MCF 10A (cell line): ENCODE measurements at regions not wholly inside any gene's neighbourhood (a gene's known extent, or its start where the extent isn't known, plus 50 kb on each side); places are given as distances from the start of the nearest gene placed in this dataset.

Experiments
- BruUV-seq: library from RNA; stranded (reverse); fragments of 400-500 nt; replicated peaks from 2 replicates; lab custom pipeline; 2021; lab: Mats Ljungman, UMichigan
- CTCF ChIA-PET: fragments of 300-600 bp; sonication (Branson Sonifier 250); formaldehyde crosslinking; extraction: SDS; loops from one replicate; lab custom pipeline; 2021; ENCODE audit warnings: antibody characterized with exemption, inconsistent platforms; lab: Yijun Ruan, JAX
- POLR2A ChIA-PET: fragments of 300-600, 350-650 bp; sonication (Branson Sonifier 250); formaldehyde crosslinking; extraction: SDS; loops from one replicate; lab custom pipeline; 2020; ENCODE audit warnings: antibody characterized with exemption, inconsistent platforms; lab: Yijun Ruan, JAX
- DNase-seq: peaks from one replicate; pipeline ENCODE4 v3.0.0-alpha.2; 2018; ENCODE audit not compliant: unreplicated experiment
- H3K27ac Mint-ChIP-seq: one replicate; pipeline ENCODE4 v1.8.0; 2022; ENCODE audit warnings: mild to moderate bottlenecking, low read depth, mixed read lengths; ENCODE audit not compliant: unreplicated experiment
- H3K27me3 Mint-ChIP-seq: one replicate; pipeline ENCODE4 v1.8.0; 2022; ENCODE audit warnings: mixed read lengths; ENCODE audit not compliant: insufficient read depth, unreplicated experiment
- H3K36me3 Mint-ChIP-seq: one replicate; pipeline ENCODE4 v1.8.0; 2022; ENCODE audit warnings: mild to moderate bottlenecking, moderate library complexity, mixed read lengths; ENCODE audit not compliant: insufficient read depth, unreplicated experiment
- H3K4me1 Mint-ChIP-seq: one replicate; pipeline ENCODE4 v1.8.0; 2022; ENCODE audit warnings: mixed read lengths; ENCODE audit not compliant: insufficient read depth, unreplicated experiment
- H3K4me3 Mint-ChIP-seq: one replicate; pipeline ENCODE4 v1.8.0; 2022; ENCODE audit warnings: mild to moderate bottlenecking, moderate library complexity, mixed read lengths; ENCODE audit not compliant: unreplicated experiment
- H3K9me3 Mint-ChIP-seq: one replicate; pipeline ENCODE4 v1.8.0; 2022; ENCODE audit warnings: mixed read lengths; ENCODE audit not compliant: unreplicated experiment
- intact Hi-C: fragments of 100-400 bp; cut with micrococcal nuclease; formaldehyde crosslinking; loops from 2 replicates; pipeline ENCODE4 v1.14.1; 2022
- TF ChIP-seq, protein P1 (sequence below): fragments of 200-600 bp; IDR thresholded peaks from one replicate; pipeline ENCODE4 v1.8.0; 2022; ENCODE audit warnings: antibody characterized with exemption, mild to moderate bottlenecking; ENCODE audit not compliant: unreplicated experiment

DNA sequence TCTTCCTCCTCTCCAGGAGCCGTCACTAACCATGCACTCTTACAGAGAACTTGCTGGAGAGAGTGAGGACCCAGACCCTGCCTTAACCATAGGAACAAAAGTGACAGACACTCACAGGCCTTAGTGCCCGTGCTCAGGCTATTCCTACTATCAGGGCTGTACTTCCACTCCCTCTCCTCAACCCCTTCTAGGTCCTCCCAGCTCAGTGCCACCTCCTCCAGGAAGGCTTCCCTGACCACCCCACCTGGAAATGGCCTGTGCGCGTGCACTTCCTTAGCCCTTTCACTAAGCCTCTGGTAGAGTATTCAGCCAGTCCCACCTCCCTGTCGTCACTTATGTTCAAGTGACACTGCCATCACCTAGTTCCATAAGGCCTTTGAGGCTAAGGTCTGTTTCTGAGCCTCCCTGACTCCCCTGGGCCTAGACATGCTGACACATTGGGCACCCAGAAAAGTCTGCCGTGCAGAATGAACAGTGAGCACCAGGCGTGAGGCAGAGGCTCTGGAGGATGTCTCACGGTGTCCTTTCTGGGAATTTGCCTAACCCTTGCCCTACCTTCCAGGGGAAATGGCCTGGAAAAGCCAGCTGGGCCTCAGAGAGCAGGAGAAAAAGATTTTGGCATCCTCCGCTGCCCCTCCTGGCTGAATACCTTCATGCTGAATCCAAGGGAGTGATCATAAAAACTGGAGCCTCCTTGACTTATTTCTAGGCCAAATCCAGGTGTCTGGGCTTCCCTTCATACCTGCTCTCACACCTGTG is 108.6 kb upstream of the SMAD3 start:
- CTCF ChIA-PET = interaction anchor here (0.6 to 1.2 kb wide), 5 partner anchors 10 to 591 kb away, joined by 3 to 5 read pairs (median 3); no protein-coding TSS in a partner anchor
- H3K27me3 Mint-ChIP-seq = no peaks in the 10 kb centered on the region
- DNase-seq = no peak
- peak overlapping the region; percentile 30 for H3K27ac Mint-ChIP-seq
- peaks cover 17% of the 10 kb centered on the region for H3K4me1 Mint-ChIP-seq
- BruUV-seq = no TSS peak
- no peaks in the 10 kb centered on the region for H3K36me3 Mint-ChIP-seq
- intact Hi-C loops = loop anchor here (10.0 kb wide), 1 partner anchor 218 kb away; no protein-coding TSS in a partner anchor
- POLR2A ChIA-PET = interaction anchor here (0.7 to 1.9 kb wide), 2 partner anchors 10 to 90 kb away, joined by 3 to 6 read pairs; no protein-coding TSS in a partner anchor
- TF ChIP-seq, protein P1, sequence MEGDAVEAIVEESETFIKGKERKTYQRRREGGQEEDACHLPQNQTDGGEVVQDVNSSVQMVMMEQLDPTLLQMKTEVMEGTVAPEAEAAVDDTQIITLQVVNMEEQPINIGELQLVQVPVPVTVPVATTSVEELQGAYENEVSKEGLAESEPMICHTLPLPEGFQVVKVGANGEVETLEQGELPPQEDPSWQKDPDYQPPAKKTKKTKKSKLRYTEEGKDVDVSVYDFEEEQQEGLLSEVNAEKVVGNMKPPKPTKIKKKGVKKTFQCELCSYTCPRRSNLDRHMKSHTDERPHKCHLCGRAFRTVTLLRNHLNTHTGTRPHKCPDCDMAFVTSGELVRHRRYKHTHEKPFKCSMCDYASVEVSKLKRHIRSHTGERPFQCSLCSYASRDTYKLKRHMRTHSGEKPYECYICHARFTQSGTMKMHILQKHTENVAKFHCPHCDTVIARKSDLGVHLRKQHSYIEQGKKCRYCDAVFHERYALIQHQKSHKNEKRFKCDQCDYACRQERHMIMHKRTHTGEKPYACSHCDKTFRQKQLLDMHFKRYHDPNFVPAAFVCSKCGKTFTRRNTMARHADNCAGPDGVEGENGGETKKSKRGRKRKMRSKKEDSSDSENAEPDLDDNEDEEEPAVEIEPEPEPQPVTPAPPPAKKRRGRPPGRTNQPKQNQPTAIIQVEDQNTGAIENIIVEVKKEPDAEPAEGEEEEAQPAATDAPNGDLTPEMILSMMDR = no peak
- H3K4me3 Mint-ChIP-seq = no peak overlapping the region
- H3K9me3 Mint-ChIP-seq = no peaks in the 10 kb centered on the region

DNA sequence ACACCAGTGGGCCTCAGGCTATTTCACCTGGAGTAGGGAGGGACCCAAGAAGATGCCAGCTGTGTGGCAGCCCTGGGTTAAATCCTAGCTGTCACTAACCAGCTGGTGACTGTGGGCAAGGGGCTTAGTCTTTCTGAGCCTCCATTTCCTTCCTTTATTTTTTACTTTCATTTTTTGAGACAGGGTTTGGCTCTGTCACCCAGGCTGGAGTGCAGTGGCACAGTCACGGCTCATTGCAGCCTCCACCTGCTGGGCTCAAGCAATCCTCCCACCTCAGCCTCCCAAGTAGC is 108.0 kb upstream of the SMAD3 start:
- no peaks in the 10 kb centered on the region for H3K27me3 Mint-ChIP-seq
- intact Hi-C loops = loop anchor here (10.0 kb wide), 1 partner anchor 217 kb away; no protein-coding TSS in a partner anchor
- H3K4me1 Mint-ChIP-seq = peaks cover 17% of the 10 kb centered on the region
- H3K27ac Mint-ChIP-seq = no peak overlapping the region
- ChIA-PET POLR2A (no interaction called here), CTCF (interaction anchor here (0.9 to 1.2 kb wide), 2 partner anchors 11 to 282 kb away, joined by 3 to 5 read pairs; no protein-coding TSS in a partner anchor)
- no TSS peak for BruUV-seq
- no peak overlapping the region for H3K4me3 Mint-ChIP-seq
- no peaks in the 10 kb centered on the region for H3K9me3 Mint-ChIP-seq
- TF ChIP-seq, protein P1 = no peak
- no peaks in the 10 kb centered on the region for H3K36me3 Mint-ChIP-seq
- DNase-seq = no peak

DNA sequence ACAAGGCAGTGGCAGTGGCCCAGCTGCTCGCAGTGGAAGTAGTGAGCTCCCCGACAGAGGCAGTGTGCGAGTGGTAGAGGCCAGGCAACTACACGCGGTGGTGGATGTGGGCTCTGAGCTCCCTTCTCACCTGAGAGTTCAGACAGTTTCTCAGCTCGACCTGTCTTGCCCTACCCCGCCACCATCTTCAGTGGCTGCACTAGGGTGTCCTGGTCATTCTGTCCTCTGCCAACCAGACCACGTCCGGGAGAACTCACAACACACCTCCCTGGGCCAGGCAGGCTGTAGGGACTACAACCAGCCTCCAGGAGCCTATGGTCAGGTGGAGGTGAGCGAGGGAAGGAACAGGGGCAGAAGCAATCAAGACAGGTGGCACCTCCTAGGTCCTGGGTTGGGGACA is 106.3 kb upstream of the SMAD3 start:
- H3K27me3 Mint-ChIP-seq = no peaks in the 10 kb centered on the region
- intact Hi-C loops = loop anchor here (10.0 kb wide), 1 partner anchor 216 kb away; no protein-coding TSS in a partner anchor
- DNase-seq = no peak

DNA sequence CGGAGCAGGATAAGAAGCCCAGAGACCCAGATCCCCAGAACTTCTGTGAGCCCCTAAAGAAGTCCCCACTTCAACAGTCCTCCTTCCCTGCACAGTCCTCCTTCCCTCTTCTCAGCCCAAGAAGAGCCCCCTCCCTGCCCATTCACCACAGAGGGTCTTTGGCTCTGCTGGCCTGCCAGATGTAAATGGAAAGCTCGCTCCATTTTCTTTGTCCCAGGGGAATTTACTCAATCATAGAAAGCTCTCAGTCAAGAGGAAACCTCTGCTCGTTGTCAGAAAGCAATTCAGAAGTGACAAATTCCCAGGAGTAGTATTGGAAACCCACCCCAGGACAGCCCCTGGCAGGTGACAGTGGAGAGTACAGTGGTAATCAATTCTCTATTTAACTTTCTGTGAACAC is 105.5 kb upstream of the SMAD3 start:
- TF ChIP-seq, protein P1 = no peak
- H3K27me3 Mint-ChIP-seq = no peaks in the 10 kb centered on the region
- no peak for DNase-seq
- ChIA-PET POLR2A (interaction anchor here (1.0 kb wide), 1 partner anchor 90 kb away, joined by 5 read pairs; no protein-coding TSS in a partner anchor), CTCF (no interaction called here)
- intact Hi-C loops = loop anchor here (10.0 kb wide), 1 partner anchor 215 kb away; no protein-coding TSS in a partner anchor
- peaks cover 17% of the 10 kb centered on the region for H3K4me1 Mint-ChIP-seq
- H3K36me3 Mint-ChIP-seq = no peaks in the 10 kb centered on the region
- no peak overlapping the region for H3K4me3 Mint-ChIP-seq
- no TSS peak for BruUV-seq
- H3K9me3 Mint-ChIP-seq = no peaks in the 10 kb centered on the region
- H3K27ac Mint-ChIP-seq = no peak overlapping the region

More for the DNA sequence above, 106.3 kb upstream of the SMAD3 start:
- no peak overlapping the region for H3K27ac Mint-ChIP-seq
- ChIA-PET CTCF (no interaction called here), POLR2A (no interaction called here)
- no TSS peak for BruUV-seq
- TF ChIP-seq, protein P1 = no peak
- no peaks in the 10 kb centered on the region for H3K9me3 Mint-ChIP-seq
- no peaks in the 10 kb centered on the region for H3K36me3 Mint-ChIP-seq
- H3K4me3 Mint-ChIP-seq = no peak overlapping the region
- peaks cover 17% of the 10 kb centered on the region for H3K4me1 Mint-ChIP-seq
